ENCODE measurements at regions not wholly inside any gene's neighbourhood (a gene's known extent, or its start where the extent isn't known, plus 50 kb on each side); places are given as distances from the start of the nearest gene placed in this dataset.
"Not testable (repeated sequence)": the region's sequence is repeated elsewhere in the genome, so short reads cannot be mapped to it uniquely, and the experiment has no call there.

GRCh38 chr2:31664949-31665724 lies 84.4 kb upstream of the SRD5A2 start:
- DNase-seq (ENCODE audit: extremely low read depth in 1 of 2, low read depth in 1 of 2), result no peak

GRCh38 chr2:31660812-31661335 lies 80.1 kb upstream of the SRD5A2 start:
- no peak for DNase-seq (ENCODE audit: extremely low read depth in 1 of 2, low read depth in 1 of 2)

GRCh38 chr2:31660165-31660564 lies 79.4 kb upstream of the SRD5A2 start:
- no peak for DNase-seq (ENCODE audit: extremely low read depth in 1 of 2, low read depth in 1 of 2)

- DNase-seq (ENCODE audit: extremely low read depth in 1 of 2, low read depth in 1 of 2), result no peak
These were observed 73.5 kb upstream of the SRD5A2 start for GRCh38 chr2:31654241-31654640.

GRCh38 chr2:31651736-31652135 lies 71.0 kb upstream of the SRD5A2 start:
- no peak for DNase-seq (ENCODE audit: extremely low read depth in 1 of 2, low read depth in 1 of 2)

GRCh38 chr2:31651267-31651666 lies 70.5 kb upstream of the SRD5A2 start:
- no peak for DNase-seq (ENCODE audit: extremely low read depth in 1 of 2, low read depth in 1 of 2)

GRCh38 chr2:31644551-31644950 lies 63.8 kb upstream of the SRD5A2 start:
- no peak for DNase-seq (ENCODE audit: extremely low read depth in 1 of 2, low read depth in 1 of 2)

- DNase-seq (ENCODE audit: extremely low read depth in 1 of 2, low read depth in 1 of 2), result no peak
These were observed 62.0 kb upstream of the SRD5A2 start for GRCh38 chr2:31642707-31643106.

- not testable (repeated sequence) for DNase-seq (ENCODE audit: extremely low read depth in 1 of 2, low read depth in 1 of 2)
These were observed 51.5 kb upstream of the SRD5A2 start for GRCh38 chr2:31632201-31632600.
